ENCODE measurements at regions not wholly inside any gene's neighbourhood (a gene's known extent, or its start where the extent isn't known, plus 50 kb on each side); places are given as distances from the start of the nearest gene placed in this dataset.

DNA sequence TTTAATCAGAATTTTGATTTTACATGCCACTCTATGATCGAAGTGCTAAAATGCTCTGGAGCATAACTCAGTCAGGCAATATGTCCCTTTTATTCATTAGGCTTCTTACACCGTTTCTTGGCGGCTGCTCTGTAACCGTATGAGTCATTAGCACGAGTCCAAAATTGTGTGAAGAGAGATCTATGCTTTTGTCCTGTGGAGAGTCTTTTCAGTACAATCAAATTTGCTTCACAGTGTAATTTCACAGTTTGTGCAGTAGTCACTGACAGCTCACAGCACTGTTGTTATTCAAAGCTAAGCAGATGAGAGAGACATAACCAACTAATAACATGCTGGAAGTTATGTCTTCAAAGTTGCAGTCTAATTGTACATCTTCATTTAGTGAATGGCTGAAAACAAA is 167.8 kb downstream of the PCDH10 start:
- TF ChIP-seq, protein P1, sequence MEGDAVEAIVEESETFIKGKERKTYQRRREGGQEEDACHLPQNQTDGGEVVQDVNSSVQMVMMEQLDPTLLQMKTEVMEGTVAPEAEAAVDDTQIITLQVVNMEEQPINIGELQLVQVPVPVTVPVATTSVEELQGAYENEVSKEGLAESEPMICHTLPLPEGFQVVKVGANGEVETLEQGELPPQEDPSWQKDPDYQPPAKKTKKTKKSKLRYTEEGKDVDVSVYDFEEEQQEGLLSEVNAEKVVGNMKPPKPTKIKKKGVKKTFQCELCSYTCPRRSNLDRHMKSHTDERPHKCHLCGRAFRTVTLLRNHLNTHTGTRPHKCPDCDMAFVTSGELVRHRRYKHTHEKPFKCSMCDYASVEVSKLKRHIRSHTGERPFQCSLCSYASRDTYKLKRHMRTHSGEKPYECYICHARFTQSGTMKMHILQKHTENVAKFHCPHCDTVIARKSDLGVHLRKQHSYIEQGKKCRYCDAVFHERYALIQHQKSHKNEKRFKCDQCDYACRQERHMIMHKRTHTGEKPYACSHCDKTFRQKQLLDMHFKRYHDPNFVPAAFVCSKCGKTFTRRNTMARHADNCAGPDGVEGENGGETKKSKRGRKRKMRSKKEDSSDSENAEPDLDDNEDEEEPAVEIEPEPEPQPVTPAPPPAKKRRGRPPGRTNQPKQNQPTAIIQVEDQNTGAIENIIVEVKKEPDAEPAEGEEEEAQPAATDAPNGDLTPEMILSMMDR (IDR thresholded peaks at IDR 0.05; ENCODE audit: insufficient read depth, low read depth, low read length), result no peak
- no peak for TF ChIP-seq EZH2 (IDR thresholded peaks at IDR 0.05; ENCODE audit: insufficient read depth, low read length)
